ENCODE measurements at regions not wholly inside any gene's neighbourhood (a gene's known extent, or its start where the extent isn't known, plus 50 kb on each side); places are given as distances from the start of the nearest gene placed in this dataset.

DNA sequence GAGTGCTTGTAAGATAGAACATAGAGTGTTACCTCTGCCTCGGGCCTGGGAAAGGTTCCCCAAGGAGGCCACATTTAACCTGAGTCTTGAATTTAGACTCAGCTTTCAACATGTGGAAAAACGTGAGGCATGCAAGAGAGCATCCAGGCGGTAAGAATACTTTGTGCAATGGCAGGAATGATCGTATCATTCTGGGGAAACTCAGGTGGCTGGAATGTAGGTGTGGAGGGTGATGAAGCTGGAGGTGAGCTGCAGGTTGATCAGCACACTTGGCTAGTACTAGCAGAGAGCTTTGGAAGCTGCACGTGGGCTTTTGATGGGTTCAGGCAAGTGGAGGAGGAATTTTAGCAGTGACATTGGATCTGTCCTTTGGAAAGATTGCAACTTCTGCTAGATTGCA, 270.3 kb upstream of the RAG2 start:
- CTCF ChIA-PET = no interaction called here
- Histone ChIP-seq H3K27me3 (ENCODE audit: control insufficient read depth, insufficient read depth, low read length) (no peaks in the 10 kb centered on the region), H3K27ac (ENCODE audit: low read depth, low read length) (no peak overlapping the region), H3K9me3 (ENCODE audit: control insufficient read depth, insufficient read depth, low read length) (no peaks in the 10 kb centered on the region), H3K4me3 (ENCODE audit: low read depth, low read length) (no peak overlapping the region)
- POLR2A ChIA-PET = no interaction called here
- DNase-seq (ENCODE audit: low read depth, low spot score) = no peak
- TF ChIP-seq, protein P1, sequence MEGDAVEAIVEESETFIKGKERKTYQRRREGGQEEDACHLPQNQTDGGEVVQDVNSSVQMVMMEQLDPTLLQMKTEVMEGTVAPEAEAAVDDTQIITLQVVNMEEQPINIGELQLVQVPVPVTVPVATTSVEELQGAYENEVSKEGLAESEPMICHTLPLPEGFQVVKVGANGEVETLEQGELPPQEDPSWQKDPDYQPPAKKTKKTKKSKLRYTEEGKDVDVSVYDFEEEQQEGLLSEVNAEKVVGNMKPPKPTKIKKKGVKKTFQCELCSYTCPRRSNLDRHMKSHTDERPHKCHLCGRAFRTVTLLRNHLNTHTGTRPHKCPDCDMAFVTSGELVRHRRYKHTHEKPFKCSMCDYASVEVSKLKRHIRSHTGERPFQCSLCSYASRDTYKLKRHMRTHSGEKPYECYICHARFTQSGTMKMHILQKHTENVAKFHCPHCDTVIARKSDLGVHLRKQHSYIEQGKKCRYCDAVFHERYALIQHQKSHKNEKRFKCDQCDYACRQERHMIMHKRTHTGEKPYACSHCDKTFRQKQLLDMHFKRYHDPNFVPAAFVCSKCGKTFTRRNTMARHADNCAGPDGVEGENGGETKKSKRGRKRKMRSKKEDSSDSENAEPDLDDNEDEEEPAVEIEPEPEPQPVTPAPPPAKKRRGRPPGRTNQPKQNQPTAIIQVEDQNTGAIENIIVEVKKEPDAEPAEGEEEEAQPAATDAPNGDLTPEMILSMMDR (IDR thresholded peaks at IDR 0.05; ENCODE audit: low read depth, low read length) = no peak

GRCh38 chr11:36865846-36866245, 267.8 kb upstream of the RAG2 start:
- DNase-seq (ENCODE audit: low read depth, low spot score) = no peak
- CTCF ChIA-PET = no interaction called here
- no peak overlapping the region for H3K4me3 ChIP-seq (ENCODE audit: low read depth, low read length)
- POLR2A ChIA-PET = no interaction called here
- H3K27ac ChIP-seq (ENCODE audit: low read depth, low read length) = no peak overlapping the region
- no peaks in the 10 kb centered on the region for H3K27me3 ChIP-seq (ENCODE audit: control insufficient read depth, insufficient read depth, low read length)
- no peaks in the 10 kb centered on the region for H3K9me3 ChIP-seq (ENCODE audit: control insufficient read depth, insufficient read depth, low read length)
- TF ChIP-seq, protein P1 (IDR thresholded peaks at IDR 0.05; ENCODE audit: low read depth, low read length) = no peak

GRCh38 chr11:36854875-36855274, 256.8 kb upstream of the RAG2 start:
- Histone ChIP-seq H3K4me3 (ENCODE audit: low read depth, low read length) (no peak overlapping the region), H3K27ac (ENCODE audit: low read depth, low read length) (no peak overlapping the region), H3K27me3 (ENCODE audit: control insufficient read depth, insufficient read depth, low read length) (peaks cover 2% of the 10 kb centered on the region), H3K9me3 (ENCODE audit: control insufficient read depth, insufficient read depth, low read length) (no peaks in the 10 kb centered on the region)
- ChIA-PET CTCF (no interaction called here), POLR2A (no interaction called here)
- TF ChIP-seq, protein P1 (IDR thresholded peaks at IDR 0.05; ENCODE audit: low read depth, low read length) = no peak
- DNase-seq (ENCODE audit: low read depth, low spot score) = no peak

DNA sequence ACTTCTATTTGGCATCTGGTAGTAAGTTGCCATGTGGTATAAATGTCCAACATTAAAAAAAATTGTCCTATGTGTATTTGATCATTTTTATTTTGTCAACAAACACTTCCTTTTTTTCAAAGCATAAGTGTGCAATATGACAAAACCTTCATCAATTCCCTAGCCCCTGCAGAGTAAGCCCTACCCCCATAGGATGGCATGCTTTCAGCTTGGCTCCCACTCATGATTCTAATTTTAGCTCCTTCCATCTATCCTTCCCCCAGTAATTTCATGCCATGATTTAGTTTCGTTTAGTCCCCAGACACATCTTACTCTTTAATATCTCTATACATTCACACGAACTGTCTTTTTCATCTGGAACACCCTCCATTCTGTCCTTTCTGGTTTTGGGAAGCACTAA, 250.6 kb upstream of the RAG2 start:
- Histone ChIP-seq H3K27me3 (ENCODE audit: control insufficient read depth, insufficient read depth, low read length) (peaks cover 2% of the 10 kb centered on the region), H3K4me3 (ENCODE audit: low read depth, low read length) (no peak overlapping the region), H3K9me3 (ENCODE audit: control insufficient read depth, insufficient read depth, low read length) (no peaks in the 10 kb centered on the region), H3K27ac (ENCODE audit: low read depth, low read length) (no peak overlapping the region)
- ChIA-PET POLR2A (no interaction called here), CTCF (no interaction called here)
- TF ChIP-seq, protein P1 (IDR thresholded peaks at IDR 0.05; ENCODE audit: low read depth, low read length) = no peak
- DNase-seq (ENCODE audit: low read depth, low spot score) = no peak

- Histone ChIP-seq H3K27ac (ENCODE audit: low read depth, low read length) (no peak overlapping the region), H3K9me3 (ENCODE audit: control insufficient read depth, insufficient read depth, low read length) (no peaks in the 10 kb centered on the region), H3K27me3 (ENCODE audit: control insufficient read depth, insufficient read depth, low read length) (no peaks in the 10 kb centered on the region), H3K4me3 (ENCODE audit: low read depth, low read length) (no peak overlapping the region)
- CTCF ChIA-PET = no interaction called here
- TF ChIP-seq, protein P1 (IDR thresholded peaks at IDR 0.05; ENCODE audit: low read depth, low read length) = no peak
- POLR2A ChIA-PET = no interaction called here
- no peak for DNase-seq (ENCODE audit: low read depth, low spot score)
These were observed 242.3 kb upstream of the RAG2 start for GRCh38 chr11:36840378-36840777.
